Caco-2 (cell line): ENCODE measurements at regions not wholly inside any gene's neighbourhood (a gene's known extent, or its start where the extent isn't known, plus 50 kb on each side); places are given as distances from the start of the nearest gene placed in this dataset.

Source experiments
- BruUV-seq: library from RNA; stranded (reverse); fragments of 400-500 nt; replicated peaks from 2 replicates; lab custom pipeline; 2021; lab: Mats Ljungman, UMichigan
- CTCF ChIA-PET: fragments of 300-600 bp; sonication (Branson Sonifier 250); formaldehyde crosslinking; loops from one replicate; lab custom pipeline; 2022; ENCODE audit warnings: antibody characterized with exemption; lab: Charles Lee
- POLR2A ChIA-PET: fragments of 300-600 bp; sonication (Branson Sonifier 250); formaldehyde crosslinking; loops from one replicate; lab custom pipeline; 2022; ENCODE audit warnings: antibody characterized with exemption; lab: Charles Lee
- DNase-seq, 2 experiments: peaks; one replicate each; pipeline versions ENCODE4 v3.0.0 to v3.0.0-alpha.2; 2020 to 2022
- H3K27me3 ChIP-seq: replicated peaks from 2 replicates; pipeline ENCODE4 v1.6.0; 2011; ENCODE audit warnings: low read length; ENCODE audit not compliant: control insufficient read depth, insufficient read depth
- H3K36me3 ChIP-seq: 2 replicates; pipeline ENCODE4 v1.5.1; 2011; ENCODE audit warnings: low read length; ENCODE audit not compliant: control insufficient read depth, insufficient read depth
- H3K4me1 ChIP-seq: fragments of 250-450 bp; sonication (Bioruptor Pico); 2 replicates; pipeline ENCODE4 v1.5.1; 2020; ENCODE audit warnings: mild to moderate bottlenecking
- H3K4me3 ChIP-seq: 2 replicates; pipeline ENCODE4 v1.5.1; 2011; ENCODE audit warnings: low read depth, mild to moderate bottlenecking, control low read depth, low read length
- H3K9me3 ChIP-seq: fragments of 250-450 bp; sonication (Bioruptor Pico); 2 replicates; pipeline ENCODE4 v1.5.1; 2020; ENCODE audit warnings: mild to moderate bottlenecking, moderate library complexity
- H3K27ac Mint-ChIP-seq: one replicate; pipeline ENCODE4 v1.8.0; 2022; ENCODE audit warnings: mixed read lengths; ENCODE audit not compliant: unreplicated experiment
- H3K27me3 Mint-ChIP-seq: one replicate; pipeline ENCODE4 v1.8.0; 2022; ENCODE audit warnings: mixed read lengths; ENCODE audit not compliant: insufficient read depth, unreplicated experiment
- H3K36me3 Mint-ChIP-seq: one replicate; pipeline ENCODE4 v1.8.0; 2022; ENCODE audit warnings: mild to moderate bottlenecking, mixed read lengths; ENCODE audit not compliant: insufficient read depth, unreplicated experiment
- H3K4me1 Mint-ChIP-seq: one replicate; pipeline ENCODE4 v1.8.0; 2022; ENCODE audit warnings: low read depth, mixed read lengths; ENCODE audit not compliant: unreplicated experiment
- H3K4me3 Mint-ChIP-seq: one replicate; pipeline ENCODE4 v1.8.0; 2022; ENCODE audit warnings: mild to moderate bottlenecking, moderate library complexity, mixed read lengths; ENCODE audit not compliant: unreplicated experiment
- H3K9me3 Mint-ChIP-seq: one replicate; pipeline ENCODE4 v1.8.0; 2022; ENCODE audit warnings: mixed read lengths; ENCODE audit not compliant: unreplicated experiment
- CTCF ChIP-seq, 2 experiments: fragments of 200-600 bp in 1 of 2; IDR thresholded peaks; 1 replicate in 1 of 2; 2 replicates in 1 of 2; pipeline versions ENCODE4 v1.5.1 to v1.8.0; 2011 to 2022; ENCODE audit warnings: antibody characterized with exemption in 1 of 2, control low read depth in 1 of 2, inconsistent platforms in 1 of 2, low read depth in 1 of 2, low read length in 1 of 2, mild to moderate bottlenecking in 1 of 2, moderate library complexity in 1 of 2; ENCODE audit not compliant: insufficient read depth in 1 of 2, severe bottlenecking in 1 of 2, unreplicated experiment in 1 of 2
- intact Hi-C: fragments of 100-400 bp; cut with micrococcal nuclease; formaldehyde crosslinking; loops from one replicate; pipeline ENCODE4 v1.10.0; 2022; ENCODE audit not compliant: unreplicated experiment

- H3K9me3 Mint-ChIP-seq, result no peaks in the 10 kb centered on the region
- H3K36me3 Mint-ChIP-seq, result no peaks in the 10 kb centered on the region
- Histone ChIP-seq H3K4me1 (no peaks in the 10 kb centered on the region), H3K9me3 (no peaks in the 10 kb centered on the region), H3K4me3 (no peak overlapping the region), H3K36me3 (no peaks in the 10 kb centered on the region), H3K27me3 (no peaks in the 10 kb centered on the region)
- no peaks in the 10 kb centered on the region for H3K27me3 Mint-ChIP-seq
- POLR2A ChIA-PET, result no interaction called here
- no peaks in the 10 kb centered on the region for H3K4me1 Mint-ChIP-seq
- no peak for DNase-seq
- intact Hi-C loops, result no loop called here
- TF ChIP-seq CTCF (IDR thresholded peaks at IDR 0.05; ENCODE audit: insufficient read depth in 1 of 2, low read depth in 1 of 2, low read length in 1 of 2, severe bottlenecking in 1 of 2, unreplicated experiment in 1 of 2), result no peak
- H3K4me3 Mint-ChIP-seq, result no peak overlapping the region
- H3K27ac Mint-ChIP-seq, result no peak overlapping the region
- BruUV-seq, result no TSS peak
- CTCF ChIA-PET, result no interaction called here
These were observed 51.9 kb upstream of the ADAD1 start for GRCh38 chr4:122326908-122327307.

GRCh38 chr4:122328893-122329292 lies 49.9 kb upstream of the ADAD1 start:
- H3K9me3 ChIP-seq, result no peaks in the 10 kb centered on the region
- CTCF ChIA-PET, result no interaction called here
- no peak for TF ChIP-seq CTCF (IDR thresholded peaks at IDR 0.05; ENCODE audit: insufficient read depth in 1 of 2, low read depth in 1 of 2, low read length in 1 of 2, severe bottlenecking in 1 of 2, unreplicated experiment in 1 of 2)
- DNase-seq, result no peak
- no peaks in the 10 kb centered on the region for H3K27me3 Mint-ChIP-seq
- H3K9me3 Mint-ChIP-seq, result no peaks in the 10 kb centered on the region
- H3K27ac Mint-ChIP-seq, result no peak overlapping the region
- H3K4me1 Mint-ChIP-seq, result no peaks in the 10 kb centered on the region
- POLR2A ChIA-PET, result no interaction called here
- BruUV-seq, result no TSS peak
- H3K36me3 ChIP-seq, result no peaks in the 10 kb centered on the region
- H3K27me3 ChIP-seq, result no peaks in the 10 kb centered on the region
- intact Hi-C loops, result no loop called here
- H3K4me1 ChIP-seq, result no peaks in the 10 kb centered on the region
- H3K36me3 Mint-ChIP-seq, result no peaks in the 10 kb centered on the region
- H3K4me3 ChIP-seq, result no peak overlapping the region
- no peak overlapping the region for H3K4me3 Mint-ChIP-seq
